Natural killer cell (primary cell): ENCODE measurements at regions not wholly inside any gene's neighbourhood (a gene's known extent, or its start where the extent isn't known, plus 50 kb on each side); places are given as distances from the start of the nearest gene placed in this dataset.

Experiments
- ATAC-seq, 3 donors: fragments of 150-1000 bp in 2 of 3; fragments of 200-7000 bp in 1 of 3; cut with Tn5 transposase; 1 replicate in 1 of 3; 2 replicates in 2 of 3; pipeline ENCODE4 v1.10.0; 2021; ENCODE audit warnings: mild to moderate bottlenecking in 2 of 3, moderate library complexity in 2 of 3
- DNase-seq, 2 donors: peaks; one replicate each; pipeline versions ENCODE4 v3.0.0 to v3.0.0-alpha.2; 2013 to 2021; ENCODE audit warnings: mixed read lengths in 1 of 2
- H3K27ac ChIP-seq: one replicate; pipeline ENCODE4 v1.5.1; 2013; ENCODE audit warnings: mild to moderate bottlenecking, low read length
- H3K27me3 ChIP-seq: one replicate; pipeline ENCODE4 v1.6.1; 2013; ENCODE audit warnings: low read length; ENCODE audit not compliant: control insufficient read depth, insufficient read depth
- H3K36me3 ChIP-seq: one replicate; pipeline ENCODE4 v1.6.1; 2013; ENCODE audit warnings: low read length; ENCODE audit not compliant: control insufficient read depth, insufficient read depth
- H3K4me1 ChIP-seq: one replicate; pipeline ENCODE4 v1.6.1; 2013; ENCODE audit warnings: low read length; ENCODE audit not compliant: control insufficient read depth, insufficient read depth
- H3K4me3 ChIP-seq: one replicate; pipeline ENCODE4 v1.5.1; 2013; ENCODE audit warnings: low read length
- H3K9me3 ChIP-seq: one replicate; pipeline ENCODE4 v1.6.1; 2013; ENCODE audit warnings: low read length; ENCODE audit not compliant: control insufficient read depth, insufficient read depth
- H3K27ac Mint-ChIP-seq, 2 donors: one replicate each; pipeline ENCODE4 v1.8.0; 2022; ENCODE audit warnings: mild to moderate bottlenecking in 2 of 2, mixed read lengths in 2 of 2, moderate library complexity in 1 of 2
- H3K27me3 Mint-ChIP-seq, 2 donors: one replicate each; pipeline ENCODE4 v1.8.0; 2022; ENCODE audit warnings: low read depth in 2 of 2, mixed read lengths in 2 of 2
- H3K36me3 Mint-ChIP-seq: one replicate; pipeline ENCODE4 v1.8.0; 2022; ENCODE audit warnings: mixed read lengths
- H3K4me1 Mint-ChIP-seq, 2 donors: one replicate each; pipeline ENCODE4 v1.8.0; 2022; ENCODE audit warnings: mixed read lengths in 2 of 2
- H3K4me3 Mint-ChIP-seq: one replicate; pipeline ENCODE4 v1.8.0; 2022; ENCODE audit warnings: mild to moderate bottlenecking, moderate library complexity, mixed read lengths
- H3K9me3 Mint-ChIP-seq, 2 donors: one replicate each; pipeline ENCODE4 v1.8.0; 2022; ENCODE audit warnings: mixed read lengths in 2 of 2
- WGBS: methylation state at CpG from one replicate; pipeline ENCODE4 v1.1.7; 2013; ENCODE audit warnings: missing lambda C conversion rate; ENCODE audit not compliant: insufficient coverage; 5-methylcytosine and 5-hydroxymethylcytosine counted together
- intact Hi-C: fragments of 100-400 bp; cut with micrococcal nuclease; formaldehyde crosslinking; loops from one replicate; pipeline ENCODE4 v1.14.2; 2022
- TF ChIP-seq, protein P1 (sequence below): fragments of 200-600 bp; IDR thresholded peaks from one replicate; pipeline ENCODE4 v1.8.0; 2022; ENCODE audit warnings: antibody characterized with exemption

DNA sequence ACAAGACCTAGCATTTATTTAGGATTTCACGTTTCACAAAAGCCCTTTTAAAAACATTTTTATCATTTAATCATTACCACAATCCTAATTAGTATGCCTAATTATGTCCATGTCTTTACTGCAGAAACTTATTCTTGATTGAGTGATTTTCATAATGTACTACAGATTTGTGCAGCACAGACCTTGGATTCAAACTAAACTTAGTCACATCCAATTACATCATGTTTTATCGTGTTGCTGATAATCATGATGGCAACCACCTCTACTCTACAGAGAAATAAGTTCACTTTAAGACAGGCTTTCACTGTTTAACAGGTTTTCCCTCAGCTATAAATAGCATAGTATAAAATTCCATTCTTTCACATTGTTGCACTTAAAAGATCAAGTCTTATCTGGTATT lies 240.9 kb upstream of the RFC3 start:
- Histone ChIP-seq H3K36me3 (no peaks in the 10 kb centered on the region), H3K4me1 (no peaks in the 10 kb centered on the region), H3K9me3 (no peaks in the 10 kb centered on the region), H3K27ac (no peak overlapping the region), H3K27me3 (peaks cover 2% of the 10 kb centered on the region), H3K4me3 (no peak overlapping the region)
- no peak overlapping the region for H3K4me3 Mint-ChIP-seq
- intact Hi-C loops: no loop called here
- TF ChIP-seq, protein P1, sequence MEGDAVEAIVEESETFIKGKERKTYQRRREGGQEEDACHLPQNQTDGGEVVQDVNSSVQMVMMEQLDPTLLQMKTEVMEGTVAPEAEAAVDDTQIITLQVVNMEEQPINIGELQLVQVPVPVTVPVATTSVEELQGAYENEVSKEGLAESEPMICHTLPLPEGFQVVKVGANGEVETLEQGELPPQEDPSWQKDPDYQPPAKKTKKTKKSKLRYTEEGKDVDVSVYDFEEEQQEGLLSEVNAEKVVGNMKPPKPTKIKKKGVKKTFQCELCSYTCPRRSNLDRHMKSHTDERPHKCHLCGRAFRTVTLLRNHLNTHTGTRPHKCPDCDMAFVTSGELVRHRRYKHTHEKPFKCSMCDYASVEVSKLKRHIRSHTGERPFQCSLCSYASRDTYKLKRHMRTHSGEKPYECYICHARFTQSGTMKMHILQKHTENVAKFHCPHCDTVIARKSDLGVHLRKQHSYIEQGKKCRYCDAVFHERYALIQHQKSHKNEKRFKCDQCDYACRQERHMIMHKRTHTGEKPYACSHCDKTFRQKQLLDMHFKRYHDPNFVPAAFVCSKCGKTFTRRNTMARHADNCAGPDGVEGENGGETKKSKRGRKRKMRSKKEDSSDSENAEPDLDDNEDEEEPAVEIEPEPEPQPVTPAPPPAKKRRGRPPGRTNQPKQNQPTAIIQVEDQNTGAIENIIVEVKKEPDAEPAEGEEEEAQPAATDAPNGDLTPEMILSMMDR: no peak
- WGBS: 100% methylated on average over 1 of the region's 2 CpGs
- H3K27me3 Mint-ChIP-seq: peaks cover 22 to 24% of the 10 kb centered on the region in 2 donors
- H3K4me1 Mint-ChIP-seq: no peaks in the 10 kb centered on the region
- ATAC-seq (no peak), DNase-seq (no peak)
- no peaks in the 10 kb centered on the region for H3K36me3 Mint-ChIP-seq
- H3K9me3 Mint-ChIP-seq: no peaks in the 10 kb centered on the region
- no peak overlapping the region for H3K27ac Mint-ChIP-seq

DNA sequence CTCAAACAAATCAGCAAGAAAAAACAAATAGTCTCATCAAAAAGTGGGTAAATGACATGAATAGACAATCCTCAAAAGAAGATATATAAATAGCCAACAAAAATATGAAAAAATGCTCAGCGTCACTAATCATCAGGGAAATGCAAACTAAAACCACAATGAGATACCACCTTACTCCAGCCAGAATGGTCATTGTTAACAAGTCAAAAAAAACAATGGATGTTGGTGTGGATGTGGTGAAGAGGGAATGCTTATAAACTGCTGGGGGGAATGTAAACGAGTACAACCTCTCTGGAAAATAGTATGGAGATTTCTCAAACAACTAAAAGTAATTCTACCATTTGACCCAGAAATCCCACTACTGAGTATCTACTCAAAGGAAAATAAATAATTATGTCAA lies 239.2 kb upstream of the RFC3 start:
- no peak overlapping the region for H3K4me3 ChIP-seq
- H3K27ac Mint-ChIP-seq: no peak overlapping the region
- no peaks in the 10 kb centered on the region for H3K9me3 Mint-ChIP-seq
- H3K9me3 ChIP-seq: no peaks in the 10 kb centered on the region
- peaks cover 2% of the 10 kb centered on the region for H3K27me3 ChIP-seq
- H3K36me3 Mint-ChIP-seq: no peaks in the 10 kb centered on the region
- TF ChIP-seq, protein P1: no peak
- intact Hi-C loops: no loop called here
- H3K4me3 Mint-ChIP-seq: no peak overlapping the region
- H3K4me1 ChIP-seq: no peaks in the 10 kb centered on the region
- WGBS: no CpG with 5 or more reads among the region's 2 CpGs
- H3K36me3 ChIP-seq: no peaks in the 10 kb centered on the region
- H3K27me3 Mint-ChIP-seq: peaks cover 21 to 24% of the 10 kb centered on the region in 2 donors
- ATAC-seq (no peak), DNase-seq (no peak)
- no peaks in the 10 kb centered on the region for H3K4me1 Mint-ChIP-seq
- H3K27ac ChIP-seq: no peak overlapping the region

DNA sequence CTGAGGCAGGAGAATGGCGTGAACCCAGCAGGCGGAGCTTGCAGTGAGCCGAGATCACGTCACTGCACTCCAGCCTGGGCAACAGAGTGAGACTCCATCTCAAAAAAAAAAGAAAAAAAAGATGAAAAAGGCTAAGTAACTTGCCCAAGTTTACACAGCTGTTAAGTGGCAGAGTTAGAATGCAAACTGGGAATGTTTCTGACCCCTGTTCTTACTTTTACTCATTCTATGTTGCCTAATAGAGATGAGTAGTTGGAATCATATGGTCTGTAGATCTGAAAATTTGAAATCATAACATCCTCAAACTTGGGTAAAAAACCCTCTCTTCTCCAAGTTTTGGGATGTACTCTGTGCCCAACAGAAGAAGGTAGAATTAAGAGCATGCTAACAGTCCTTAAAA lies 235.8 kb upstream of the RFC3 start:
- H3K4me3 ChIP-seq: no peak overlapping the region
- Mint-ChIP-seq H3K4me3 (no peak overlapping the region), H3K36me3 (no peaks in the 10 kb centered on the region), H3K9me3 (peaks cover 0 to 2% of the 10 kb centered on the region in 2 donors), H3K27me3 (peaks cover 18 to 19% of the 10 kb centered on the region in 2 donors), H3K4me1 (no peaks in the 10 kb centered on the region), H3K27ac (no peak overlapping the region)
- ATAC-seq (no peak), DNase-seq (no peak)
- no peak overlapping the region for H3K27ac ChIP-seq
- H3K36me3 ChIP-seq: no peaks in the 10 kb centered on the region
- intact Hi-C loops: no loop called here
- H3K4me1 ChIP-seq: no peaks in the 10 kb centered on the region
- H3K27me3 ChIP-seq: peaks cover 2% of the 10 kb centered on the region
- TF ChIP-seq, protein P1: no peak
- H3K9me3 ChIP-seq: no peaks in the 10 kb centered on the region
- 85% methylated on average over 4 of the region's 4 CpGs for WGBS

DNA sequence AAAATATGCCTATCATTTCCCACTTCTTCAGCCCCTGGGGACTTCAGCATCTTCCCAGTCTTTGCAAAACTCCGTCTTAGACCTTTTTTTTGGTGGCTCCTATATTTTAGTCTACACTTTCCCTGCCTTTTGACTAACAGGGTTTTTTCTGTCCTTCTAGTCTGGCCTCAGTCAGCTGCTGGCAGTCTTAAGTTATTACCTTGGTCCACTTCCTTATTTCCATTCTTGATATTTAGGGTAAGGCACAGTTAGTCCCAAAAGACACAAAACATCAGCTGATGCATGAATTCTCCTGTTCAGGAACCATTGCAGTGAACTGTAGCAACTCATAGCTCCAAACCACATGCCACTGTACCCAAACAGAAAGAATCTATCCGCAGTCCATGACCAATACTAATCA lies 234.6 kb upstream of the RFC3 start:
- no peaks in the 10 kb centered on the region for H3K27me3 ChIP-seq
- no peak for DNase-seq
- H3K4me1 Mint-ChIP-seq: no peaks in the 10 kb centered on the region
- no peak for ATAC-seq
- H3K9me3 Mint-ChIP-seq: peaks cover 0 to 2% of the 10 kb centered on the region in 2 donors
- H3K36me3 Mint-ChIP-seq: no peaks in the 10 kb centered on the region
- H3K27ac ChIP-seq: no peak overlapping the region
- no peak overlapping the region for H3K4me3 ChIP-seq
- no peak overlapping the region for H3K27ac Mint-ChIP-seq
- H3K27me3 Mint-ChIP-seq: peaks cover 7 to 13% of the 10 kb centered on the region in 2 donors
- WGBS: 89% methylated on average over 2 of the region's 2 CpGs
- TF ChIP-seq, protein P1: no peak
- H3K4me3 Mint-ChIP-seq: no peak overlapping the region
- H3K36me3 ChIP-seq: no peaks in the 10 kb centered on the region
- H3K4me1 ChIP-seq: no peaks in the 10 kb centered on the region
- no peaks in the 10 kb centered on the region for H3K9me3 ChIP-seq
- intact Hi-C loops: no loop called here
